ENCODE measurements at regions not wholly inside any gene's neighbourhood (a gene's known extent, or its start where the extent isn't known, plus 50 kb on each side); places are given as distances from the start of the nearest gene placed in this dataset.
"Not testable (repeated sequence)": the region's sequence is repeated elsewhere in the genome, so short reads cannot be mapped to it uniquely, and the experiment has no call there.

- TF ChIP-seq, protein P1, sequence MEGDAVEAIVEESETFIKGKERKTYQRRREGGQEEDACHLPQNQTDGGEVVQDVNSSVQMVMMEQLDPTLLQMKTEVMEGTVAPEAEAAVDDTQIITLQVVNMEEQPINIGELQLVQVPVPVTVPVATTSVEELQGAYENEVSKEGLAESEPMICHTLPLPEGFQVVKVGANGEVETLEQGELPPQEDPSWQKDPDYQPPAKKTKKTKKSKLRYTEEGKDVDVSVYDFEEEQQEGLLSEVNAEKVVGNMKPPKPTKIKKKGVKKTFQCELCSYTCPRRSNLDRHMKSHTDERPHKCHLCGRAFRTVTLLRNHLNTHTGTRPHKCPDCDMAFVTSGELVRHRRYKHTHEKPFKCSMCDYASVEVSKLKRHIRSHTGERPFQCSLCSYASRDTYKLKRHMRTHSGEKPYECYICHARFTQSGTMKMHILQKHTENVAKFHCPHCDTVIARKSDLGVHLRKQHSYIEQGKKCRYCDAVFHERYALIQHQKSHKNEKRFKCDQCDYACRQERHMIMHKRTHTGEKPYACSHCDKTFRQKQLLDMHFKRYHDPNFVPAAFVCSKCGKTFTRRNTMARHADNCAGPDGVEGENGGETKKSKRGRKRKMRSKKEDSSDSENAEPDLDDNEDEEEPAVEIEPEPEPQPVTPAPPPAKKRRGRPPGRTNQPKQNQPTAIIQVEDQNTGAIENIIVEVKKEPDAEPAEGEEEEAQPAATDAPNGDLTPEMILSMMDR (IDR thresholded peaks at IDR 0.05; ENCODE audit: borderline replicate concordance, control extremely low read depth, extremely low read depth, insufficient read depth, missing control alignments) = no peak
- DNase-seq (ENCODE audit: low spot score) = peak; percentile 15
- in situ Hi-C loops (cut with MboI; ENCODE audit: low sequenced_read_pairs, unreplicated experiment) = no loop called here
Measured at GRCh38 chr5:153276151-153276550, 214.3 kb upstream of the GRIA1 start.

DNA sequence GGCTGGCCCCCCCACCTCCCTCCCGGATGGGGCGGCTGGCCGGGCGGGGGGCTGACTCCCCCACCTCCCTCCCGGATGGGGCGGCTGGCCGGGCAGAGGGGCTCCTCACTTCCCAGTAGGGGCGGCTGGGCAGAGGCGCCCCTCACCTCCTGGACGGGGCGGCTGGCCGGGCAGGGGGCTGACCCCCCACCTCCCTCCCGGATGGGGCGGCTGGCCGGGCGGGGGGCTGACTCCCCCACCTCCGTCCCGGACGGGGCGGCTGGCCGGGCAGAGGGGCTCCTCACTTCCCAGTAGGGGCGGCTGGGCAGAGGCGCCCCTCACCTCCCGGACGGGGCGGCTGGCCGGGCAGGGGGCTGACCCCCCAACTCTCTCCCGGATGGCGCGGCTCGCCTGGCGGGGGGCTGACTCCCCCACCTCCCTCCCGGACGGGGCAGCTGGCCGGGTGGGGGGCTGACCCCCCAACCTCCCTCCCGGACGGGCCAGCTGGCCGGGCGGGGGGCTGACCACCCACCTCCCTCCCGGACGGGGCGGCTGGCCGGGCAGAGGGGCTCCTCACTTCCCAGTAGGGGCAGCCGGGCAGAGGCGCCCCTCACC lies 194.1 kb upstream of the GRIA1 start:
- in situ Hi-C loops (cut with MboI; ENCODE audit: low sequenced_read_pairs, unreplicated experiment); DNase-seq (ENCODE audit: low spot score): not testable (repeated sequence)

DNA sequence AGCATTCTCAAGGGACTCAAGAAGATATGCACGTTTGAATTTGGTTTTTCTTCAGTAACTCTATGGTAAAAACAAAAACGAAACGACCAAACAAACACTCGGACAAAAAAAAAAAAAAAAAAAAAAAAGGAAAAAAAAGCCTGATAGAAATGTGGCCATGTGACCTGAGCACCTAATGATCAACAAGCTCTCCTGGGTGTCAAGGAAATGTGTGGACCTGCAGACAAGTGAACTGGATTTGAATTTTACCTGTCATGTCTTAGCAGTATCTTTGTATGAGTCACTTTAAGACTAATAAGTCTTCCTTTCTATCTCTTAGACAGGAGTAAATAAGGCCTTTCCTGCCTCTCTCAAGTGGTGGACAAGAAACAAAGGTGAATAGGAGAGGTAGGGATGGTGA lies 190.6 kb upstream of the GRIA1 start:
- no peak for DNase-seq (ENCODE audit: low spot score)

DNA sequence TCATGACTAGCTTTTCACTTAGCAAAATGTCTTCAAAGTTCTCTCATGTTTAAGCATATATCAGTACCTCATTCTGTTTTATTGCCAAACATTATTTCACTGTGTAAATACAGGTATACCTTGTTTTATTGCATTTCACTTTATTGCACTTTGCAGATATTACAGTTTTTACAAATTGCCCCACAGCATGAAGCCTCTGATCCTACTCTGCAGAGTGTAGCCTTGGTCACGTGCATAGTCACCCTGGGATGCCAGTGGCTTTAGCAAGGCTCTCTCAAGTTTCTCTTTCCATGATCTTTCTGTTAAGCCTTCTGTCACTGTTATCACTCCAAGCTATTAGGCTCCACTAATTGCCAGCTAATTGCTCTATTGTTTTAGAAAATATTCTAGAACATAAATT lies 182.2 kb upstream of the GRIA1 start:
- TF ChIP-seq, protein P1 (IDR thresholded peaks at IDR 0.05; ENCODE audit: borderline replicate concordance, control extremely low read depth, extremely low read depth, insufficient read depth, missing control alignments) = no peak
- in situ Hi-C loops (cut with MboI; ENCODE audit: low sequenced_read_pairs, unreplicated experiment) = no loop called here
- DNase-seq (ENCODE audit: low spot score) = no peak

More for the DNA sequence above, 190.6 kb upstream of the GRIA1 start:
- in situ Hi-C loops (cut with MboI; ENCODE audit: low sequenced_read_pairs, unreplicated experiment) = no loop called here
- TF ChIP-seq, protein P1 (IDR thresholded peaks at IDR 0.05; ENCODE audit: borderline replicate concordance, control extremely low read depth, extremely low read depth, insufficient read depth, missing control alignments) = no peak

- in situ Hi-C loops (cut with MboI; ENCODE audit: low sequenced_read_pairs, unreplicated experiment) = no loop called here
- no peak for DNase-seq (ENCODE audit: low spot score)
- TF ChIP-seq, protein P1 (IDR thresholded peaks at IDR 0.05; ENCODE audit: borderline replicate concordance, control extremely low read depth, extremely low read depth, insufficient read depth, missing control alignments) = no peak
Measured at GRCh38 chr5:153318556-153318955, 171.9 kb upstream of the GRIA1 start.

DNA sequence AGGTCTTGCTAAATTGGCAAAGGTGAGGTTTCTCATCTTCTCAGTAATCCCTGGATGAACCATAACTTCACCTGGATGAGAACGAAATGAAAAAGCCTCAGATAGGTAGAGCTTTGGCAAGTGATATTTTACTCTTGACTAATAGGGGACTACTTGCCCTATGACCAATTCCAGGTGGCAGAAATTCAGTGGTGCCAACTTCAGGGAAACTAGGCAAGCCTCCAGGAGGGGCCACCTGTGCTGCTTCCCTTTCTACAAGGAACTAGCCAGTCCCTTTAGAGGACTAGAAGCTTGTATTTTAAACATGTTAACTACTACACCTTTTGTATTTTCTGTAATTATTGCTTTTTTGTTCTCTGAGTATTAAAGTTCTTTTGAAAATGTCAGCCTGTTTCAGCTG lies 169.0 kb upstream of the GRIA1 start:
- in situ Hi-C loops (cut with MboI; ENCODE audit: low sequenced_read_pairs, unreplicated experiment) = no loop called here
- TF ChIP-seq, protein P1 (IDR thresholded peaks at IDR 0.05; ENCODE audit: borderline replicate concordance, control extremely low read depth, extremely low read depth, insufficient read depth, missing control alignments) = no peak
- no peak for DNase-seq (ENCODE audit: low spot score)

DNA sequence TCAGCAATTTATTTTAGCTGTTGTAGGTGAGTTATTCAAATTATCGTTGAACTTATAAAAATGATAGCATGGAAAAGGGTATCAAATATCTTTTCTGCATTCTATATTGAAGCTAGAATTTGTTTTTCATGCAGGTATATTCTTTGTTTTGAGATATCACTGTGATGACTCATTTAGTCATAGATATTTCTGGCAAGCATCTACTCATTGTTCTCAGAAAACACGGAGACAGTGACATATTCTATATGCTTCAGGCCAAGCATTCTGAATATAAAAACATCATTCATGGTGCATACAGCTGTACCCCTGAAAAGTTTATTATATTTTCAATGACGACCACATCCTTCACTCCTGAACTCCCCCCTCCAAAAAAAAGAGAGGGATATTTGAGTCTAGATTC lies 150.3 kb upstream of the GRIA1 start:
- DNase-seq (ENCODE audit: low spot score) = no peak
- TF ChIP-seq, protein P1 (IDR thresholded peaks at IDR 0.05; ENCODE audit: borderline replicate concordance, control extremely low read depth, extremely low read depth, insufficient read depth, missing control alignments) = no peak
- in situ Hi-C loops (cut with MboI; ENCODE audit: low sequenced_read_pairs, unreplicated experiment) = no loop called here
